ENCODE measurements at regions not wholly inside any gene's neighbourhood (a gene's known extent, or its start where the extent isn't known, plus 50 kb on each side); places are given as distances from the start of the nearest gene placed in this dataset.

DNA sequence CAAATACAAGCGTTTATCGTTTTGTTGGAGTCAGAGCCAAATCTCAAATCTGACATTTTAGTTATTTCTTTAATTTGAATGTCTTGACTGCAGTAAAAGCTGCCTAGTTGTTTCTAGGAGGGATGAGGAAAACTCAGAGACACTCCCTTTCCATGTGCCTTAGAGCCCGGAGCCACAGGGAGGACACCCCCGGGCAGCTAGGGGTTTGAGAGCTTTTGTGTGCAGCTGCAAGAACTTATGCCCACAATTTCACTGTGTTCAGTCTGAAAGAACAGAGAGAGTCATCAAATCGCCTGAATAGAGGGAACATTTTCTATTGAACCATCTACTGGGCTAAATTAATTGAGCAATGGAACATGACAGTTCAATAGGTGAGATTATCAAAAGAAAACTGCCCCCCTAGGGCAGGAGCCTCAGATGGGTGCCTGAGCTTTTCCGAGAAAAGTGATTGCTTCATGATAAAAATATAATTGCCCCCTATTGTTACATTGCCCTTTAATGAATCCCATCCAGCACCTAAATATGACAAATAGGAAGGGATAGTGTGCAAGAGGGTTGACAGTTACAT lies 709.3 kb upstream of the RGMB start:
- no peak for TF ChIP-seq REST (IDR thresholded peaks at IDR 0.05; ENCODE audit: insufficient read depth in 1 of 2, low read depth in 2 of 2, low read length in 2 of 2)
- TF ChIP-seq POLR2AphosphoS5 (IDR thresholded peaks at IDR 0.05; ENCODE audit: low read depth, low read length), result no peak
- no peak for TF ChIP-seq FOXP2 (optimal IDR thresholded peaks at IDR 0.05; ENCODE audit: borderline replicate concordance, extremely low read depth, extremely low read length, insufficient read depth)
- no peak for TF ChIP-seq SIN3A (IDR thresholded peaks at IDR 0.05; ENCODE audit: borderline replicate concordance, insufficient read depth, low read length)
- no peak for TF ChIP-seq TAF1 (IDR thresholded peaks at IDR 0.05; ENCODE audit: borderline replicate concordance, insufficient read depth, low read length)

DNA sequence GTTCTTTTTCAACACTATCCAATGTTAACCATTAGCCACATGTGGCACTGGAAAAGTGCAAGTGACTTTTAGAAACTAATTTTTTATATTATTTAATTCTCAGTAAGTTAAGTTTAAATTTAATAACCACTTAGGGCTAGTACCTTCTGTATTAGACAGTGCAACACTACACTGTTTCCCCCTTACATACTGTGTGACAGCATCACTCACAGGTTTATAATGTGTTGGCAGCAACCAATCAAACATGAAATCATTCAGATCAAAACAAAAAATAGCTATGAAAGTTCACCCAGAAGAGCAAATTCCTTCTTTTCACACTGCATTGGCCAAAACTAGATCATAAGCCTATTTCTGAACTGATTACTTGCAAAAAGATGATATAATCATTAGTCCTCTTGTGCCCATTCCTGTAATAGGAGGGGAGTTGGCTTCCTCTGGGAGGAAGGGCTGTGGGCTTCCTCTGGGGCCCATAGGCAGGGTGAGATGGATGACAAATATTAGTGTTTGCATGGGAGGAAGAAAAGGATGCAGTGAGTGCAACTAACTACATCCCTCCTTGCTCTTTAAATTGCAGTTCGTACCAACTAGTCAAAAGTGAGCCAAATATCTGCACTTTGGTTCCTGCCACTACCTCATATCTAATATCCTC lies 708.1 kb upstream of the RGMB start:
- no peak for TF ChIP-seq SIN3A (IDR thresholded peaks at IDR 0.05; ENCODE audit: borderline replicate concordance, insufficient read depth, low read length)
- TF ChIP-seq FOXP2 (optimal IDR thresholded peaks at IDR 0.05; ENCODE audit: borderline replicate concordance, extremely low read depth, extremely low read length, insufficient read depth), result no peak
- no peak for TF ChIP-seq REST (IDR thresholded peaks at IDR 0.05; ENCODE audit: insufficient read depth in 1 of 2, low read depth in 2 of 2, low read length in 2 of 2)

DNA sequence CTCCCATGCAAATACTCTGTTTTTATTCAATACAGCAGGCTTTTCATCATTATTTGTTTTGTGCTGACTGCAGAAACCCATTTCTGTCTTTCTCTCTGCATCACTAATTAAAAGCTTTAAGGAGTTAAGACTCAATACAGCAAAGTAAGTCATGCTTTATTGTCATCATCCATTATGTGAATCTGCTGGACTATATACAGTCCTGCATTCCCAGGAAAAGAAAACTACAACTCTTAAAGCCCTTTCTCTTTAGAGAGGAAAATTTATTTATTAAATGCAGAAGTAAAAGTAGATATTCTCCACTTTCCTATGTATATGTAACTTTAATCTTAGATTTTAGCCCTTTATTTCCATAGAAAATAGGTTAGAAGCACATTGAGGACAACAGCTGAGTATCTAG lies 706.6 kb upstream of the RGMB start:
- TF ChIP-seq POLR2AphosphoS5 (IDR thresholded peaks at IDR 0.05; ENCODE audit: low read depth, low read length), result no peak
- TF ChIP-seq REST (IDR thresholded peaks at IDR 0.05; ENCODE audit: insufficient read depth in 1 of 2, low read depth in 2 of 2, low read length in 2 of 2), result no peak
- no peak for TF ChIP-seq FOXP2 (optimal IDR thresholded peaks at IDR 0.05; ENCODE audit: borderline replicate concordance, extremely low read depth, extremely low read length, insufficient read depth)
- TF ChIP-seq SIN3A (IDR thresholded peaks at IDR 0.05; ENCODE audit: borderline replicate concordance, insufficient read depth, low read length), result no peak
- TF ChIP-seq TAF1 (IDR thresholded peaks at IDR 0.05; ENCODE audit: borderline replicate concordance, insufficient read depth, low read length), result no peak

DNA sequence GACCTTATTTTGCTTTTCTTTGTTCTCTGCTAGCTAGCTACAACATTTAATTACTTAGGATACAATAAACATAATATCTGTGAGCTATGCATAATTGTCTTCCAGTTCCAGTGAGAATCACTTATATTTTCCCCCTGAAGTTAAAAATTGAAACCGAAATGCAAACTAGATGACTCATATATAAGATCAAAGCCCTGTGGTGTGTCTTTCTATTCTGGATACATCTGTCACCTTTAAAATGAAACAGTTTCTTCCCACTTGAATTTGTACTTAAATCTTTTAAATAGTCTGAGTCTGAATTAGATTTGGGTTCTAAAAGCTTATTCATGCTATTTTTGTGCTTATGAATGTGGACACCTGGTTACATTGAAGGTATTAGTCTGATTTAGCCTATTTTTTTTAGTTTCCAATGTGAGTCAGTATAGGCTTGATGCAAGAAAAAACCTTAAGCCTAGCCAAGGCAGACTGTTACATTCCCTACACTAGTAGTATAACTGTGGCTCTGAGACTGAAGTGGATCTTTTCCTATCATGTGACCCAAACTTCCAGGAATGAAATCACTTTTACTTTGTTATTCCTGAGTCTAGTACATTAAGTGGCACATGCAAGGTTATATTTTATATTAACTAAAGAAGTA lies 703.5 kb upstream of the RGMB start:
- TF ChIP-seq SIN3A (IDR thresholded peaks at IDR 0.05; ENCODE audit: borderline replicate concordance, insufficient read depth, low read length) (no peak), TAF1 (IDR thresholded peaks at IDR 0.05; ENCODE audit: borderline replicate concordance, insufficient read depth, low read length) (no peak), FOXP2 (optimal IDR thresholded peaks at IDR 0.05; ENCODE audit: borderline replicate concordance, extremely low read depth, extremely low read length, insufficient read depth) (no peak), REST (IDR thresholded peaks at IDR 0.05; ENCODE audit: insufficient read depth in 1 of 2, low read depth in 2 of 2, low read length in 2 of 2) (no peak), POLR2AphosphoS5 (IDR thresholded peaks at IDR 0.05; ENCODE audit: low read depth, low read length) (no peak)
